ENCODE measurements at regions not wholly inside any gene's neighbourhood (a gene's known extent, or its start where the extent isn't known, plus 50 kb on each side); places are given as distances from the start of the nearest gene placed in this dataset.
"Not testable (repeated sequence)": the region's sequence is repeated elsewhere in the genome, so short reads cannot be mapped to it uniquely, and the experiment has no call there.

DNA sequence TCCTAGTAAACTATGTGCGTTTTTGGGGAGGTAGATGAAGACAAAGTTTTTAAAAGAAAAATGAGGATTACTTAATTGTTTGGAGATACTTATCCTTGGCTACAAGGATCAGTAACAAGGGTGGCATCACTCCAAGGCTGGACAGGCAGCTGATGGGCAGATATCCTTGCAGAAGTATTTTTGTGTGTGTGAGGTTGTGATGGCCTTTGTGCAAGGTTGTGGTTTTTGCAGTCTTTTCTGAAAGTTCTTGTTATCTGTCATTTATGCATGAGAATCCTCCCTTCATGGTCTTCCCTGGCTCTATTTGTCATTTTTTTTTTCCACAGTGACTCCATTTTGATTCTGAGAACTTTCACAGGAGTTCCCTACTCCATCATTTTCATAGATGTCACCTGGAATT, 96.0 kb upstream of the C1GALT1C1 start:
- ChIA-PET CTCF (interaction anchor here (1.0 to 1.5 kb wide), 2 partner anchors 26 to 45 kb away, joined by 3 read pairs; no protein-coding TSS in a partner anchor), POLR2A (no interaction called here)
- Histone ChIP-seq H3K4me1 (ENCODE audit: control extremely low read depth in 1 of 4, control insufficient read depth in 4 of 4, insufficient read depth in 4 of 4, low read length in 3 of 4) (peaks cover 0 to 19% (median 8%) of the 10 kb centered on the region in 4 experiments), H3K27ac (ENCODE audit: insufficient read depth in 1 of 2, low read depth in 1 of 2, low read length in 2 of 2, poor library complexity in 1 of 2, severe bottlenecking in 2 of 2) (no peak overlapping the region), H3K27me3 (replicated peaks in 2 of 5; ENCODE audit: control insufficient read depth in 4 of 5, insufficient read depth in 5 of 5, low read length in 4 of 5) (no peaks in the 10 kb centered on the region), H3K4me3 (ENCODE audit: control insufficient read depth in 1 of 7, extremely low read depth in 1 of 7, insufficient read depth in 4 of 7, low read depth in 2 of 7, low read length in 6 of 7) (no peak overlapping the region), H3K36me3 (ENCODE audit: control insufficient read depth in 4 of 4, insufficient read depth in 4 of 4, low read length in 3 of 4) (no peaks in the 10 kb centered on the region), H3K9me3 (ENCODE audit: control extremely low read depth in 1 of 5, control insufficient read depth in 4 of 5, insufficient read depth in 2 of 5, low read depth in 1 of 5, low read length in 4 of 5) (no peaks in the 10 kb centered on the region)
- WGBS (ENCODE audit: insufficient coverage): 63% methylated on average over 1 of the region's 1 CpG
- peak in 2 of 3 donors; percentile 15 to 42 for DNase-seq

DNA sequence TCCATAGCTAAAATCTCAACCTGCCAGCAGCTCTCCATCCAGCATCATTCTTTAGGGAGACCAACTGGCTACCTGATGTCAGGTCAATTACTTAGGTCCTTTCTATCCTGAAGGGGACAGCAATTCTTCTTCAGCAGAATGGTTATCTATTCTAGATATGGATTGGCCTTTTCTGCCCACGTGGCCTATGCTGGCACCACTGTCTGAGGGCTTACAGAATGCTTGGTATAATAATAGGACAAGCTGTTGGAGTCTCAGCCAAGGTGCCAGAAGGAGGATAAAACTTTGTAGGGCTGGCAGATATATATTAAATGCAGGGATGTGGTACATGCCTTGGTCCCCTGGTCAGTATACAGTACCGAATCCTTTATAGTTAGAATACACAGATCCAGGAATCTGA, 89.8 kb upstream of the C1GALT1C1 start:
- Histone ChIP-seq H3K27ac (ENCODE audit: insufficient read depth in 1 of 2, low read depth in 1 of 2, low read length in 2 of 2, poor library complexity in 1 of 2, severe bottlenecking in 2 of 2) (no peak overlapping the region), H3K27me3 (replicated peaks in 2 of 5; ENCODE audit: control insufficient read depth in 4 of 5, insufficient read depth in 5 of 5, low read length in 4 of 5) (no peaks in the 10 kb centered on the region), H3K4me3 (ENCODE audit: control insufficient read depth in 1 of 7, extremely low read depth in 1 of 7, insufficient read depth in 4 of 7, low read depth in 2 of 7, low read length in 6 of 7) (no peak overlapping the region), H3K9me3 (ENCODE audit: control extremely low read depth in 1 of 5, control insufficient read depth in 4 of 5, insufficient read depth in 2 of 5, low read depth in 1 of 5, low read length in 4 of 5) (no peaks in the 10 kb centered on the region), H3K36me3 (ENCODE audit: control insufficient read depth in 4 of 4, insufficient read depth in 4 of 4, low read length in 3 of 4) (no peaks in the 10 kb centered on the region), H3K4me1 (ENCODE audit: control extremely low read depth in 1 of 4, control insufficient read depth in 4 of 4, insufficient read depth in 4 of 4, low read length in 3 of 4) (no peaks in the 10 kb centered on the region)
- DNase-seq: no peak
- ChIA-PET POLR2A (no interaction called here), CTCF (no interaction called here)
- WGBS (ENCODE audit: insufficient coverage): 60% methylated on average over 1 of the region's 2 CpGs

DNA sequence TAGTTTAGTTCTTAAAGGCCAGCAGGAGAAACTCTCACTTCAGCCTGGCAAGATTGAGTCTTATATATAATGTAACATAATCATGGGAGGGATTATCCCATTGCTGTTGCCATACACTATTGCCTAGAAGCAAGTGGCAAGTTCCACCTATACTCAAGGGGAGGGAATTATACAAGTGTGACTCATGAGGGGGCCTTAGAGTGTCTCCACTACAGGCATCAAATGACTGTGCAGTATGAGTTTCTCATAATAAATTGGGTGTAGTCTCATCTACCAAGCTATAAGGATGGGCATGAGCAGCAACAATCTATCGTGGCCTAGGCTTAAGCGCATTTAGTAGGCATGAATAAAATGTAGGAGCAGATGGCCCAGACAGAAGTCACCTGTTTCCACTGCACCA, 89.1 kb upstream of the C1GALT1C1 start:
- CTCF ChIA-PET: no interaction called here

DNA sequence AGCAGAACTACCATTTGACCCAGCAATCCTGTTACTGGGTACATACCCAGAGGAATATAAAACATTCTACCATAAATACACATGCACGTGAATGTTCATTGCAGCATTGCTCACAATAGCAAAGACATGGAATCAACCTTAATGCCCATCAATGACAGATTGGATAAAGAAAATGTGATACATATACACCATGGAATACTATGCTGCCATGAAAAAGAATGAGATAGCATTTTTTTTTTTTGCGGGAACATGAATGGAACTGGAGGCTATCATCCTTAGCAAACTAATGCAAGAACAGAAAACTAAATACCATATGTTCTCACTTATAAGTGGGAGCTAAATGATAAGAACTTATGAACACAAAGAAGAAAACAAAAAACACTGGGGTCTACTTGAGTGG, 72.5 kb upstream of the C1GALT1C1 start:
- H3K27ac ChIP-seq (ENCODE audit: insufficient read depth in 1 of 2, low read depth in 1 of 2, low read length in 2 of 2, poor library complexity in 1 of 2, severe bottlenecking in 2 of 2); POLR2A ChIA-PET; H3K4me1 ChIP-seq (ENCODE audit: control extremely low read depth in 1 of 4, control insufficient read depth in 4 of 4, insufficient read depth in 4 of 4, low read length in 3 of 4); H3K4me3 ChIP-seq (ENCODE audit: control insufficient read depth in 1 of 7, extremely low read depth in 1 of 7, insufficient read depth in 4 of 7, low read depth in 2 of 7, low read length in 6 of 7); DNase-seq; H3K9me3 ChIP-seq (ENCODE audit: control extremely low read depth in 1 of 5, control insufficient read depth in 4 of 5, insufficient read depth in 2 of 5, low read depth in 1 of 5, low read length in 4 of 5); H3K27me3 ChIP-seq (replicated peaks in 2 of 5; ENCODE audit: control insufficient read depth in 4 of 5, insufficient read depth in 5 of 5, low read length in 4 of 5); CTCF ChIA-PET; H3K36me3 ChIP-seq (ENCODE audit: control insufficient read depth in 4 of 4, insufficient read depth in 4 of 4, low read length in 3 of 4): not testable (repeated sequence)
- WGBS (ENCODE audit: insufficient coverage): no CpG with 5 or more reads among the region's 2 CpGs

More for the DNA sequence above, 89.1 kb upstream of the C1GALT1C1 start:
- H3K9me3 ChIP-seq (ENCODE audit: control extremely low read depth in 1 of 5, control insufficient read depth in 4 of 5, insufficient read depth in 2 of 5, low read depth in 1 of 5, low read length in 4 of 5): no peaks in the 10 kb centered on the region
- no peak overlapping the region for H3K4me3 ChIP-seq (ENCODE audit: control insufficient read depth in 1 of 7, extremely low read depth in 1 of 7, insufficient read depth in 4 of 7, low read depth in 2 of 7, low read length in 6 of 7)
- 80% methylated on average over 1 of the region's 2 CpGs for WGBS (ENCODE audit: insufficient coverage)
- H3K36me3 ChIP-seq (ENCODE audit: control insufficient read depth in 4 of 4, insufficient read depth in 4 of 4, low read length in 3 of 4): no peaks in the 10 kb centered on the region
- no peak for DNase-seq
- POLR2A ChIA-PET: no interaction called here
- H3K27me3 ChIP-seq (replicated peaks in 2 of 5; ENCODE audit: control insufficient read depth in 4 of 5, insufficient read depth in 5 of 5, low read length in 4 of 5): no peaks in the 10 kb centered on the region
- H3K27ac ChIP-seq (ENCODE audit: insufficient read depth in 1 of 2, low read depth in 1 of 2, low read length in 2 of 2, poor library complexity in 1 of 2, severe bottlenecking in 2 of 2): no peak overlapping the region
- no peaks in the 10 kb centered on the region for H3K4me1 ChIP-seq (ENCODE audit: control extremely low read depth in 1 of 4, control insufficient read depth in 4 of 4, insufficient read depth in 4 of 4, low read length in 3 of 4)

DNA sequence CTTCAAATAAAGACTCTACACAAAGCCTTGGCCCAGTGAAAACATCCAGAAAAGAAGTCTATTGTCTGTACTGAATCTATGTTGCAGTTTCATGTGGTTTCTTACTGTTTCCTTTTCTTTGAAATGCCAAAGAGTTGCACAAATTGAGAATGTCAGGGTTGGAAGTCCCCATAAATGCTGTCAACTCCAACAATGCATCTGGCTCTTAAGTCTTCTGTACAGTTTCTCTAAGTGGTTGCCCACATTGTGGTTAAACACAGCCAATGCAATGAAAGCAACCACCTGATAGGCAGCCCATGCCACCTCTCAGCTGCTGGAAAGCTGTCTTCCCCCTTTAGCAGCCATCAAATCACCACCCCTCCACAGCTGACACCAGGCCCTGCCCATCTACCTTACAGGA, 67.2 kb upstream of the C1GALT1C1 start:
- Histone ChIP-seq H3K4me3 (ENCODE audit: control insufficient read depth in 1 of 7, extremely low read depth in 1 of 7, insufficient read depth in 4 of 7, low read depth in 2 of 7, low read length in 6 of 7) (no peak overlapping the region), H3K36me3 (ENCODE audit: control insufficient read depth in 4 of 4, insufficient read depth in 4 of 4, low read length in 3 of 4) (no peaks in the 10 kb centered on the region), H3K4me1 (ENCODE audit: control extremely low read depth in 1 of 4, control insufficient read depth in 4 of 4, insufficient read depth in 4 of 4, low read length in 3 of 4) (peaks cover 0 to 6% (median 3%) of the 10 kb centered on the region in 4 experiments), H3K27me3 (replicated peaks in 2 of 5; ENCODE audit: control insufficient read depth in 4 of 5, insufficient read depth in 5 of 5, low read length in 4 of 5) (no peaks in the 10 kb centered on the region), H3K9me3 (ENCODE audit: control extremely low read depth in 1 of 5, control insufficient read depth in 4 of 5, insufficient read depth in 2 of 5, low read depth in 1 of 5, low read length in 4 of 5) (no peaks in the 10 kb centered on the region), H3K27ac (ENCODE audit: insufficient read depth in 1 of 2, low read depth in 1 of 2, low read length in 2 of 2, poor library complexity in 1 of 2, severe bottlenecking in 2 of 2) (no peak overlapping the region)
- ChIA-PET CTCF (no interaction called here), POLR2A (no interaction called here)
- peak in 2 of 3 donors; percentile 54 to 57 for DNase-seq

DNA sequence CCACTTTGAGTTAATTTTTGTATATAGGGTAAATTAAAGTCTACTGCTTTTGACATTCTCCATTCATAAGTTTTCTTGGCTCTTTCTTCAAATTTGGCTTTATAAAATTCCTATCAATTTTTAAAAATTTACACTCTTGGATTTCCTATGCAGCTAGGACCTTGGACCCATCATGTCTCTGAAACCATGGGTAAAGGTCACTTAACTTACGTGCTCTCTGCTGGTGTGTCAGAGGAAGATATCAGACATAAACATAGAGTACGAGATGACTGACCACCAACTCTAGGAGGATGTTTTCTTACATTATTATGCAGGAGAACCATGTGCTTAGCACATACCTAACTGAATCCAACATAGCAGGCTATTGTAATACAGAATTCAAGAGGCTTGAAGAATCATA, 62.5 kb upstream of the C1GALT1C1 start:
- H3K27me3 ChIP-seq (replicated peaks in 2 of 5; ENCODE audit: control insufficient read depth in 4 of 5, insufficient read depth in 5 of 5, low read length in 4 of 5): no peaks in the 10 kb centered on the region
- H3K4me1 ChIP-seq (ENCODE audit: control extremely low read depth in 1 of 4, control insufficient read depth in 4 of 4, insufficient read depth in 4 of 4, low read length in 3 of 4): peaks cover 0 to 6% (median 3%) of the 10 kb centered on the region in 4 experiments
- POLR2A ChIA-PET: no interaction called here
- no peak overlapping the region for H3K4me3 ChIP-seq (ENCODE audit: control insufficient read depth in 1 of 7, extremely low read depth in 1 of 7, insufficient read depth in 4 of 7, low read depth in 2 of 7, low read length in 6 of 7)
- no peak for DNase-seq
- H3K9me3 ChIP-seq (ENCODE audit: control extremely low read depth in 1 of 5, control insufficient read depth in 4 of 5, insufficient read depth in 2 of 5, low read depth in 1 of 5, low read length in 4 of 5): no peaks in the 10 kb centered on the region
- no CpG with 5 or more reads among the region's 2 CpGs for WGBS (ENCODE audit: insufficient coverage)
- H3K27ac ChIP-seq (ENCODE audit: insufficient read depth in 1 of 2, low read depth in 1 of 2, low read length in 2 of 2, poor library complexity in 1 of 2, severe bottlenecking in 2 of 2): no peak overlapping the region
- H3K36me3 ChIP-seq (ENCODE audit: control insufficient read depth in 4 of 4, insufficient read depth in 4 of 4, low read length in 3 of 4): no peaks in the 10 kb centered on the region
- CTCF ChIA-PET: no interaction called here

DNA sequence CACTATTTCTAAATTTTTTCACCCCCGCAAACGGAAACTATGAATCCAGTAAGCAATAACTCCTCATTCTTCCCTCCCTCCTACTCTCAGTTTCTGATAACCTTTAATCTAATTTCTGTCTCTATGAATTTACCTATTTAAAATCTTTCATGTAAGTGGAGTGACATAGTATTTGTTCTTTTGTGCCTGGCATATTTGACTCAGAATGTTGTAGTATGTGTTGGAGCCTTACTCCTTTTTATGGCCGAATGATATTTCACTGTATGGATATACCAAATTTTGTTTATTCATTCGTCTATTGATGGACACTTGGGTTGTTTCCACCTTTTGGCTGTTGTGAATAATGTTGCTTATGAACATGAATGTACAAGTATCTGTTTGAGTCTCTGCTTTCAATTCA, 61.1 kb upstream of the C1GALT1C1 start:
- Histone ChIP-seq H3K9me3 (ENCODE audit: control extremely low read depth in 1 of 5, control insufficient read depth in 4 of 5, insufficient read depth in 2 of 5, low read depth in 1 of 5, low read length in 4 of 5) (no peaks in the 10 kb centered on the region), H3K27me3 (replicated peaks in 2 of 5; ENCODE audit: control insufficient read depth in 4 of 5, insufficient read depth in 5 of 5, low read length in 4 of 5) (no peaks in the 10 kb centered on the region), H3K4me1 (ENCODE audit: control extremely low read depth in 1 of 4, control insufficient read depth in 4 of 4, insufficient read depth in 4 of 4, low read length in 3 of 4) (no peaks in the 10 kb centered on the region), H3K36me3 (ENCODE audit: control insufficient read depth in 4 of 4, insufficient read depth in 4 of 4, low read length in 3 of 4) (no peaks in the 10 kb centered on the region), H3K4me3 (ENCODE audit: control insufficient read depth in 1 of 7, extremely low read depth in 1 of 7, insufficient read depth in 4 of 7, low read depth in 2 of 7, low read length in 6 of 7) (no peak overlapping the region), H3K27ac (ENCODE audit: insufficient read depth in 1 of 2, low read depth in 1 of 2, low read length in 2 of 2, poor library complexity in 1 of 2, severe bottlenecking in 2 of 2) (no peak overlapping the region)
- ChIA-PET POLR2A (interaction anchor here (0.7 kb wide), 1 partner anchor 353 kb away, joined by 3 read pairs; no protein-coding TSS in a partner anchor), CTCF (no interaction called here)
- WGBS (ENCODE audit: insufficient coverage): 95% methylated on average over 2 of the region's 4 CpGs
- DNase-seq: no peak
